Femur (tissue), 1 donor: ENCODE measurements at regions not wholly inside any gene's neighbourhood (a gene's known extent, or its start where the extent isn't known, plus 50 kb on each side); places are given as distances from the start of the nearest gene placed in this dataset.

Source experiments
- DNase-seq: peaks from one replicate; pipeline ENCODE4 v3.0.0-alpha.2; 2017

DNA sequence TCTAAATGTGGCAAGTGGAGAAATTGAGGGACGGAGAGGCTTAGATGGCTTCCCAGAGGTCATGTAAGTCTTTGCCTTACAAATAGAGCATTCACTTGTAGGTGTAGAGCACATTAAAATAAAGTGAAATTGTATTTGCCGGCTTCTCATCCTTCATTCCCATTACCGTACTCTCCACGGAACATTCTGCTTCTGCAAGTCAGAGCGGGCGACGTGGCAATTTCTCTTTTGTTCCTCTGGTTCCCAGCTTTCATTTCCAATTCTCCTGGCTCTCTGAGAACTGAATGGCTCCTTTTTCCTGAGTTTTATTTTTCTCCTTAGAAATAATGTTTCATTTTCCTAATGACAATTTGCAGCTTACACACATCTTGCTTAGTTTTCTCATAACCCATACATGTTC lies 51.3 kb upstream of the PFKP start:
- DNase-seq: no peak

DNA sequence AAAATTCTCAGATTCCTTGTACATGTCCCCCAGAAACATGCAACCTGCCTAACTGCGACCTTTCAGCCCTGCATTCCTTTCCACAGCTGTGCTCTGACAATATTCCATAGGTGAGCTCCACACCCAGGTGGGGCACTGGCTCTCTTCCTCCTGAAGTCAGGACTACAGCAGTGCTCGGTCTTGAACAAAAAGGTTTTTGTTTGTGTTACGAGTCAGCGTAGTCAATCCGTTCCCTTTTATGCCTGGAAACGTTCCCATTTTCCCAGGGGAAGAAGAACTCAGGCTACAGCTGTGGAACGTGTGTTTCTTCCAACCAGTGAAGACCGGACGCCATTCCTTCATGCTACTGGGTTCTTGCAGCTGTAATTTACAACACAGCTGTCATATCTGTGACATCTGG lies 52.4 kb upstream of the PFKP start:
- no peak for DNase-seq

DNA sequence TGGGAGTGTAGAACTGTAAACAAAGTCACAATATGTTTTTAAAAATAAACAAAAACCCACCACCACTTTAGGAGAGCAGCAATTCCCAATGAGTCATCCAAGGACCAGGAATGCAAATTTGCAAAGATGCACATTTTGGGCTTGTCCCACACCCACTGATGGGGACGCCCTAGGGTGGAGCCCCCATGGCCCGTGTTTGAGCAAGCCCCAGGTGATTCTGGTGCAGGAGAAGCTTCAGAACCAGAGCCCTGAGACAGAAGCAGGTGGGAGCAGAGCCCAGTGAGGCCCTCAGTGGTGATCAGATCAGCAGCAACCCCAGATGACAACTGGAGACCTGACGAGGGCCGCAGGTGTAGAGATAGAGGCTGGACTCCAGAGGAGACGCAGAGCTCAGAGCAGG lies 55.1 kb upstream of the PFKP start:
- DNase-seq: no peak

DNA sequence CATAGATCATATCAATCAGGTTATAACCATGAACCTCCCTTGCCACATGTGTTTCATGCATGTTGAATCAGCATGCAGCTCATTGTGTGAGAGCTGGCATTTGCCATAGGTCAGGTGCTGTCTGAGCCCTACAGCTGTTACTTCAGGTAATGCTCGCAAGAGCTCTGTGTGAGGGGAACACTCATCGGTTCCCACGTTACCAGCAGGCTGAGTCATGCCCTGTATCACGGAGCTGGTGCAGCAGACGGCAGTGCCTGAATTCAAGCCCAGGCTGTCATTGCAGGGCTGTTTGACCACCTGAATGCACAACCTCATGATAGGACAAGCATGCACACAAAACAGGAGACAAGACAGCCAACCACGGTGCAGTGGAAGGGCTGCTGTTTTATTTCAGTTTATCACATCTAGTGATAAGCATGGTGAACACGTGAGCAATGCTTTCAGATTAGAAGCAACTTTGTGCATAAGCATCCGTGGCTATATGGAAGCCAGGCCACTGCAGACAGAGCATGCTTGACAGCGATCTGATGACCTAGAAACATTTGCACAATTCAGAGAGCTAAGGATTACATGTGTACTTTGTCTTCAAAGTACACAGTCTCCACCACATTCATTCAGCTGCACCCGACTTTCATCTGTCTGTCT lies 56.4 kb upstream of the PFKP start:
- DNase-seq: no peak

DNA sequence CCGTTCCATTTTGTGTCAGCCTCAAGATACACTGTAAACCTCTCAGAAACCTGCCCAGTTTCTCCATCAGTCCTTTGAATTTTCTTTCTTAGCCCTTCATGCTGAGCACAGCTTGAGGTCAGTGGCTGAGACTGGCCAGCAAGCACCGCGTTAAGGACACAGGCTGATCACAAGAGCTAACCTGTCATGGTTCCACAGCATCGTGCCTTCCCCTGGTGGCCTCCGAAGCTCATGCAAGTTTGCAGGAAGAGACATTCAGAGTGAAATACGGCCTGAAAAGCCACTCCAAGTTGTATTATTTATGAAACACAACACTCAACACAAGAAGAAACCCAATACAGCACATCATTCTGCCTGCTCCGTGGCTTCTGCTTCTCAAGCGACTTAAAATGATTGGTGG lies 57.0 kb upstream of the PFKP start:
- DNase-seq: no peak

DNA sequence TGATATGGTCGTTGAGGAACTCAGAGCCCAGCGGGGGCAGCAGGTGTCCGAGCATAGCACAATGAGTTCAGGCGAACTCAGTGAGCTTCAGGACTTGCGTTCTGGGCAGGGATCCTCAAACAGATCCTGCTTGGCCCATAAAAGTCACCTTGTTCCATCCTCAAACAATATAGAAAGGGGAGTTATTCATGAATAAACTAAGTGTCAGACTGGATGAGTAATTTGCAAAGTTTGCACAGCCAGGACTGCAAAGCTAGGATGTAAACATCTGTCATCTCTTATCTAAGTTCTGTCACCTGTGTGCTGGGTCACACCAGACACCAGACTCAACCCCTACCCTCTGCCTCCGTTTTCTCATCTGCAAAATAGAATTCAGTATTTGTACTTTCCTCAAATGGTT lies 58.0 kb upstream of the PFKP start:
- DNase-seq: no peak

DNA sequence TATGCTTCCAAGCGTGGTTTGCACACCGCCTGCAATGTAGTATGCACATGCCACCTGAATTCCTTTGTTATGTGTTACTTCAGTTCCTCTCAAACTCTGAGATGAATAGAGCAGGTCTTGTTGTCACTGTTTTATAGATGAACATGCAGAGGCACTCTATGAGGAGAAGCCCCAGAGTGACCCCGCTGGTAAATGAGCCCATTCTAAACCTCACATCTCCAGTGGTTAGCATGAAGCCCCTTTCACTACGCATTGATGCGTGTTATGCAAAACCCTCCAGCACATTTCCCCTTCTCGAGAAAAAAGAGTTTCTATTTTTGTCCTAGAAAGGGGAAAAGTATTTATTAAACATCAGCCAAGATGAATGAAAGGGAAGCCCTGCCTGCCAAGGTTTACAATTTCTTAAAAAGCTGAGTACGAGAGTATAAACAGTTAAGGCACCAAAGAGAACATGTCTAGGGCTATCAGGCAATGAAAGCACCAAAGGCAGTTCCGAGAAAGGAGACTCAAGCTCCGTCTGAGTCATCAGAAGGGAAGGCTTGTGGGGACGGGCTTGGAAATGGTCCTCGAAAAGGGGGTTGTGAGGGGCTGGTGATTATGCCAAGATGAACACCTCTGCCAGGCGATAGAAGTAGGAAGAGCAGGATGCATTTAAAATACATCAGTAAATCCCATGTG lies 58.7 kb upstream of the PFKP start:
- no peak for DNase-seq

DNA sequence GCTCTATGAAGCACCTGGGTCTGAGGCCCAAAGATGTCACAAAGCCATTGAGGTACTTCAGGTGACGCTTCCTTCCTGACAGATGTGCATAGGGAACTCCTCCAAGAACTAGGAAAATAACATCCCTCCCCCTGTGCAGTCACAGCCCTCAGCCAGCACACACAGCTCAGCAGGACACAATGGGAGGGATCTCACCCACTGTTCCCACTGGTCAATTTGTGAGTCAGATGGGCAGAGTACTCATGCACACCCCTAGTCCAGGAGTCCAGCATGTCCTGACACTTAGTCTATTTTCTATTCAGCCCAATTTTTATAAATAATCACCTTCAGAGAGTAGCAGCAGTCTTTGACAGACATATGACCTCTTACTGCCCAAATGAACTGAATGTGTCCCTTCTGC lies 60.7 kb upstream of the PFKP start:
- DNase-seq: no peak

DNA sequence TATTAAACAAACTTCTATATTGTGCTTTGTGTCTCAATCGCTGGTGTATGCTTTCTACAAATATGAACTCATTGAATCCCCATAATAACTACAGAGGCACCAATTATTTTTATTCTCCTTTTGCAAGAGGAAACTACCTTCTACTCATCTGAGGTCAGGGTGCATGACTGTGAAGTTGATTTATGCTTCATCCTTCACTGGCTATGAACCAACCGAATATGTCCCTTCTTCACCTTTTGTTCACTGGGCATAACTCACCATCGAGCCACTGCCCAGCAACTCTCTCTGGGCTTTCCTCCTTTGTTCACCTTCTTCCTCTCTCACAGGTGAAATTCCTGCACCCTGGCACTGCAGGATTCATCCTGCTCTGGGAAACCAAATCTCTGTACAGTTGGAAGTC lies 61.3 kb upstream of the PFKP start:
- DNase-seq: no peak

DNA sequence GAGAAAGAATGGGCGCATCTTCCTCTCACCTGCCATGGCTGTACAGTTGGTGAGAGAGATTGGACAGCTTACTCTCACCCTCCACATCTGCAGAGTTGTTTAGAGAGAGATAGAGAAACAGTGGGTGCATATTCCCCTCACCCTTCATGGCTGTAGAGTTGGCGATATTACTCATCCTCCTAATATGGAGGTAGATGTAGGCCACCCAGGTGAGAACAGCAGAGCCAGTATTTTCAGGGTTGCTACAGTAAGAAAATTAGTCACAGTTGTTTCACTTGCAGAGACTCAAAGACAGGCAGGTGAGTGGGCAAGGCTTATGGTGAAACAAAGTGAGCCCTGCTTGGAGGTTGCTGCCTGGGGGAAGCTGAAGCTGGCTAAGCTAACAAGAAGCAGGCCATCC lies 65.0 kb upstream of the PFKP start:
- no peak for DNase-seq

DNA sequence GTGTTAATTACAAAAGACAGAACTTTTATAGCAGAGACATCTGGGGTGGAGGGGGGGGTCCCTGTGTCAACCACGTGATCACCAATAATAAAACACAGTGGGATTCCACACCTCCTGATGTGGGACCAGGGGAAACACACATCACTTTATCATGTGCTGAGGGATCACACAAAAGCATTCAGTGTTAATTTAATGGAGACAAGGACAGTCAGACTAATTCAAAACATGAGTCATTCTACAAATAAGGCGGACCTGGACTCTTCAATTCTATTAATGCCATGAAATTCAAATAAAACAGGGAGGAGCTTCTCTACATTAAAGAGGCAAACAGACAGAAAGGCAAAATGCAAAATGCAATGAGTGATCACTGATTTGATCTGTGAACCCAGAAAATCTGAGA lies 67.3 kb upstream of the PFKP start:
- no peak for DNase-seq

DNA sequence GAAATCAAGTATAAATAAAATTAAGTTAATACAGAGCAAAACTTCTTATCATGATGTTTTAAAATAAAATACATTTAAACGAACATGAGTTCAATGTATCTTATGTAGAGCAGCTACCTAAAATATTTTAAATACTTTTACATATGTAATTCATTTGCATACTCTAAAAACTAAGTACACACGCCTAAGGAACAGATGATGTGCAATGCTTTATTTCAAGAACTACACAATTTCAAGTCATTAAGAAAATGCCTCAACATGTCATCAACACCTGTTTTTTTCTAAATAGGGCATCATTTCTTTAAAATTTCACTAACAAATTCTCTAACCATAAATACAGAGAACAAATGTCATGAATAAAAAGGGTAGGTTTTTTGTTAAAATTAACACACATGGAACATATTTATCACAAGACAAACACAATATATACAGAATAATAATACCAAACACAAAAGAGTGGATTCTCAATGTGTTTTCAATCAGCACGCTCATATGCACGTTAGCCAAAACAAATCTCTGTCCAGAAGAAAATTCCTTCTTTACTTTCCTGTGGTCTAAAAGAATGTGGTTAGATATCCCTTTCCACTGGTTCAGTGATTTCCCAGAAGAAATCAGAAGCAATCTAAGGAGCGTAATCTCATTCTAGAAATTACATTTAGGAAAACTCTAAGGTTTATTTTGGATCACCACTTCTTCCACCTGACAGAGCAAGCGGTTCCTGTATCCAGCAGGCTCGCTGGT lies 73.0 kb upstream of the PFKP start:
- no peak for DNase-seq

DNA sequence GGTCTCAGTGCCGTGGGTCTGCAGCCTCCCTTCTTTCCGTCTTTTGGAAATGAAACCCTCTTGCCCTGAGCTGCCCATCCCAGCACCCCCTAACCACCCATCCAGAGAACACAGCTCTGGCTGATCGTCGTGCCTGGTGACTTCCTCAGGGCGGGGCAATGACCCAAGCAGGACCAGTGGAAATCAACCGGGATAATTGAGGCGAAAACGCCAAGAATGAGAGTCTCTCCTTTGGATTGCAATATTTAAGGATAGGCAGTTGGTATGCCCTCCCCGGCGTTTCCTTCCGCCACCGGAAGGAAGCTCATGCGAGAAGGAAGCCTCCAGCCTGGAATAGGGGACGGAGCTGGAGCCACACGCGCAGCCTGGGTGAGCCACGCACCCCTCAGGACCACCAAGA lies 73.7 kb upstream of the PFKP start:
- DNase-seq: no peak

DNA sequence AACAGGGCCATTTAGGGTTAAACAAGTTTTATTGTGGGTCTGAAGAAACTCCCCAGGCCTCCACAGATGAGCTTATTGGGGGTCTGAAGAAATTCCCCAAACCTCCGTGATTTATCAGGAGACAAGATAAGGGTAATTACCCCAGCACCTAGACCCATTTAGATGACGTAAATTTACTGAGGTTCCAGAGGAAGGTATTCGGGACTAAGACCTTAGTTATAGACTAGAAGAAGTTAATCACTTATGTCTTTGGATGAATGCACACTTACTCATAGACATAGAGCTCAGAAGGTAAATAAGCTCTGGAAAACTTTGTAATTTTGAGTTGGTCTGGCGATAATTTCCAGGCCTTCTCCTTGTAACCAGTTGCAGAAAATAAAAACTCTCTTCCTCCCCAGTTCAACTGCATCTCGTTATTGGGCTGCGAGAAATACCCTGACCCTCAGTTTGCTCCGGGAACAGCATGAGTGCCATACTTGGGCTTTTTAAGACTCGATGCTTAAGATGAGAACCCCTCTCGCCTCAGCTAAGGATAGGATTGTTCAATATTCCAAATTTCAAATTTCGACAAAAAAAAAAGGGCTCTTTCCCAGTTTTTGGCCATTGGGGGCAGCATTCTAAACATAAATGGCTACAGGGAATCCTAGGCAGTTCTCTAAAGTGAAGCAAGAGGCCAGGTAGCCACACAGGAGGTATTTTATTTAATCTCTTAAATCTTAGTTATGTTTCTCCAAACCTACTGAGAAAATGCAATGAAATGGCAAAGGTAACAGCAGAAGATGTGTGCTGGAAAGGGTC lies 74.7 kb upstream of the PFKP start:
- DNase-seq: no peak

DNA sequence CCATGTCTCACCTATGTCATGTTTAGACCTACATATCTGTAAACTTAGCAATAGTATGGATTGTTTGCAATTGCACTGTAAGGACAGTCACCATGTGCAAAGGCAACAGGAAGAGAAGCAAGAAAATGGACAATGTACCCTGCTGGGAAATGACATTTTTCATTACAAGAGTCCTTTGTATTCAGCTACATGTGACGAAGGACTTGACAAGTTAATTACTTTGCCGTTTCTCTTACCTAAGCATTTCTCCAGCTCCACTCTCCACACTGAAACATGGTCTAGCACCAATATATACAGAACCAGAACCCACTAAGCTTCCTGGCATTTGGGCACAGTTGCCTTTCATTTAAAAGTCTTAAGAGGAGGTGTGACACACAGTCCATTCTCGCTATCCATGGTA lies 76.6 kb upstream of the PFKP start:
- no peak for DNase-seq

DNA sequence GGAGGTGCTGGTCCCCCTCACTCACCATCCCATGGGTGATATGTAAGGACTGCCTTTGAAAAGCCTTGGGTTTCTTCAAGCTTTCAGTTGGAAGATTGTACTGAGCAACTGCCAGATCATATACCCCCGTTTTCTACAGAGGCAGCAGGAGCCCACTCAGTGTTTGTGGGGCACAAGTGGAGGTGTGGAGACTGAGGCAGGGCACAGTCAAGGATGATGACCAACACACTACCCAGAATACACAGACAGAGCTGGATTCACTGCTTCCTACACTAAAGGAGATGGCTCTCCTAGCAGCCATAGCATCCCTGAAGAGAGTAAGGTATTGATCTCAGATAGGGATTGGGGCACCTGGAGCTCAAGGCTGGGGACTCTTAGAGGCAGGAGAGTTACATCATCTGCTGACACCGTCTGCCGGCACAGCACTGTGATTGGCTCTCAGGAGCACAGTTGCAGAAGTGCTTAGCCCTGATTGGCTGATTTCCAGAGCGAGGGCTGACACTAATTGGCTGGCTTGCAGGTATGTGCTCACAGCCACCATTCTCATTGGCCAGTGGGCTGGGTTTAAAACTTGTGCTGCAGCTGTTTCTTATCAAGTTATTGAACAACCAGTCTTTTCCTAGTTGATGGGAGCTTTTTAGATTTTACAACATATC lies 77.9 kb upstream of the PFKP start:
- no peak for DNase-seq

DNA sequence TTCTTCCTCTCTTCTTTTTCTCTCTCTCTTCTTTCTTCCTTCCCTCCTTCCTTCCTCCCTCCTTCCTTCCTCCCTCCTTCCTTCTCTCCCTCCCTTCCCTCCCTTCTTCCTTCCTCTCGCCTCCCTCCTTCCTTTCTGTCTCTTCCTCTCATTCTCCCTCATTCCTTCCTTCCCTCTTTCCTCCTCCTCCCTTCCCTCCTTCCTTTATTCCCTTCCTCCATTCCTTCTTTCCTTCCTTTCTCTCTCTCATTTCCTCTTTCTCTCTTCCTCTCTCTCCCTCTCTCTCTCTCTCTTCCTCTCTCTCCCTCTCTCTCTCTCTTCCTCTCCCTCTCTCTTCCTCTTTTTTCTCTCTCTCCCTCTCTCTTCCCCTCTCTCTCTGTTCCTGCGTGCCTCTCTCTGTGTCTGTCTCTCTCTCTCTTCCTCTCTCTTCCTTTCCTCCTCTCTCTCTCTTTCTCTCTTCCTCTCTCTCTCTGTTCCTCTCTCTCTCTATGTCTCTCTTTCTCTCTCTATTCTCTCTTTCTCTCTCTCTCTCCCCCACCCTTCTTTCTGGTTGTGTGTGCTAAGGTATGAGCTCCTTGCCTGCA lies 80.1 kb upstream of the PFKP start:
- DNase-seq: no peak

DNA sequence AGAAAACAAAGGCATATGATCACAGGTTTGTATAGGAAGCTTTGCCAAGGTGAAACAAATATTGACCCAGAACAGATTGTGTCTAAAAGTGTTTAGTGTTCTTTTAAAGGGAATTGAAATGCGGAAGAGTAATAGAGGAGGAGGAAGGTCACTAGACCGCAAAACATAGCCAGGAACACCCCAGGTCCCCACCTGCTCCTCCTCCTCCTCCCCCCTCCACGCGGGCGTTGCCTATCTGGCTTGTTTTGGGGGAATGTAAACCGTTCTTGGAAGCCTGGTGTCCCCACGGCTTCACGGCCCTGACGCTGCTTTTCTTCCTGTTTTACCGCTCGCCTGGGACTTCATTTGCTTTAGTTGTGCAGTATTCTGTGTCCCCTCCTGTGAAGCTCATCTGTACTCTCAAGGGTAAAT lies 81.0 kb upstream of the PFKP start:
- peak; percentile 39 for DNase-seq

DNA sequence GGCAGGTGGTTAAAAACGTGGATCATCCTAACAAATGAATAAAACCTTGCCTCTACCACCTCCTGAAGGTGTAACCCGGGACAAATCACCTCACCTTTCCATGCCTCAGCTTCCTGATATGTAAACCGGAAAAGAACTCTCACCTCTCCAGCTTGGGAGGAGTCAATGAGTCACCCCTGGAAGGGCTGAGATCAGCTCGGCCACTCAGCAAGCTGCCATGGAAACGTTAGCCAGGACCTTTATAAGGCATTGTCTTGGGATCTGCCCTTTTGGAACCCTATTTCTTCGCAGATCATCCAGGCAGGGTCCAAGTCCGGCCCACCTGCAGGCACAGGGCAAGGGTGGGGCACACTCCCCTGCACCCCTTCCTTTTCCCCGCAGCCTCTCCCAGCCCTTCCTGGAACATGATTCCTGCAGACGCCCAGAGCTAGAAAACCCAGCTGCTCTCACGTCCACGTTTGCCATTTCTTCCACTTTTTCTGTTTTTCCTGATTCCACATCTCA lies 81.6 kb upstream of the PFKP start:
- DNase-seq: no peak

DNA sequence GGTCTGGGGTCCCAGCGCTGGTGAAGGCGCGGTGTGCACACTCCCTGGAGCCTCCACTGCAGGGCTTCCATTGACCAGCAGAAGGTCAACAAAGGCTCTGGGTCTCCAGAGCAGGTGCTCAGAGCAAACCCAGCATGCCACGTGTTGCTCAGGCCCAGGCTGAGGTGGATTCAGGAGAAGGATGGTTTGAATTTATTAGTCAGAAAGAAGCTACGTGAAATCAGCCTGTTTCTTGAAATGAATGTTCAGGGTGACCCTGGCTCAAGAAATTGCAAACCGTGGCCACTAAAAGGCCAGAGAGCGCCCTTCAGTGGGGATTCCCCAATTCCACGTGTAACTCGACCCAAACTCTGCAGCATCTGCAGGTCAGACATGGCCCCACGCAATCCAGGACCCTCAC lies 82.7 kb upstream of the PFKP start:
- DNase-seq: no peak

DNA sequence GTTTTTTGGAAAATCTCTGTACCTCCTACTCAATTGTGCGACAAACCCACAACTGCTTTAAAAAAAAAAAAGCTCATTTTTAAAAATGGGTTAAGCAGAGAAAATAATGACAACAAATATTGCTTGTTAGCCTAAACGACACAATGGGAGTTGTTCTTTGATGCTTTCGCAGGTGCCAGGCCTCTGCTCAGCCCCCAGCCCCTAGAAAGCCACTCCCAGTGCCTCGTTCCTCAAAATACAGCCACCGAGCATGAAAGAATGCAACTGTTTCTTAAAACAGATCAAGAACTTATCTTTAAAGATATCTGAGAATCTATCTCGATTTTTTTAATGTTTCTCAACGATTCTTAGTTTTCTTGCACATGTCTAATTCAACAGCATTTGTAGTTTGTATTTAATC lies 85.2 kb upstream of the PFKP start:
- no peak for DNase-seq

DNA sequence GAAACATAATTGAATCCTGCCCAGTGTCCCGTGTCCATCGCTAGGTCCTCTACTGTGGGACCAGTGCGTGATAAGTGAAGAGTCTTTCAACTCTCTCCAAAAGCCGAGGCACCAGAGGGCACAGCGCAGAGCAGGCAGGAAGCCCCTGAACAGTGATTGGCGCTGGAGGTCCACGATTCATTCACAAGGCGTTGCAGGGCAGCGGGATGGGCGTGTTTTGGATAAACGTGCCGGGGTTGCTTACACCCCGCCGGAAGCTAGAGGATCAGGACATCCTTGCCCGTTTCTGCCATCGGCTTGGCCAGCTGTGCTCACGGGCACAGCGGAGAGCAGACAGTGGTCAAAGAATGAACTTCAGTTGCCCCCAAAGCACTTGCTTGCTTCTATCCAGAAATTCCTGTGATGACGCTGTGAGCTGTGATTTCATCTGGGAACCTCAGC lies 86.0 kb upstream of the PFKP start:
- no peak for DNase-seq
